Right cardiac atrium (tissue), 5 donors: ENCODE measurements at regions not wholly inside any gene's neighbourhood (a gene's known extent, or its start where the extent isn't known, plus 50 kb on each side); places are given as distances from the start of the nearest gene placed in this dataset.
A peak's percentile ranks its signal among the peaks of the same experiment; 100 is the strongest.
"Not testable (repeated sequence)": the region's sequence is repeated elsewhere in the genome, so short reads cannot be mapped to it uniquely, and the experiment has no call there.

ENCODE experiments used
- ATAC-seq, 2 donors: fragments of 200-7000 bp; cut with Tn5 transposase; one replicate each; pipeline versions ENCODE4 v1.8.0 to v1.9.1; 2020; ENCODE audit warnings: moderate library complexity in 2 of 2, mild to moderate bottlenecking in 1 of 2
- DNase-seq, 3 donors: peaks; one replicate each; pipeline ENCODE4 v3.0.0-alpha.2; 2020
- H3K27ac ChIP-seq: one replicate; pipeline ENCODE4 v1.5.1; 2013; ENCODE audit warnings: mild to moderate bottlenecking, low read length, control low read depth, moderate library complexity
- H3K27me3 ChIP-seq: one replicate; pipeline ENCODE4 v1.6.1; 2013; ENCODE audit not compliant: control insufficient read depth, insufficient read depth
- H3K4me1 ChIP-seq: one replicate; pipeline ENCODE4 v1.6.1; 2013; ENCODE audit warnings: low read length; ENCODE audit not compliant: control insufficient read depth, insufficient read depth
- H3K4me3 ChIP-seq: one replicate; pipeline ENCODE4 v1.5.1; 2013; ENCODE audit warnings: low read length, control low read depth
- H3K9me3 ChIP-seq: one replicate; pipeline ENCODE4 v1.6.1; 2013; ENCODE audit warnings: low read length; ENCODE audit not compliant: control insufficient read depth
- WGBS: extraction: QIAGEN DNeasy Blood & Tissue Kit; methylation state at CpG from one replicate; pipeline ENCODE4 v1.1.7; 2013; 5-methylcytosine and 5-hydroxymethylcytosine counted together
- intact Hi-C, 4 donors: fragments of 100-400 bp; cut with DNase I; formaldehyde crosslinking; loops; one replicate each; pipeline versions ENCODE4 v1.11.0 to v1.14.0; 2022 to 2023
- donor health status: healthy with polysubstance abuse.
- donor health status: DM: no; HTN: yes; CAD: no.
- donor health status: DM: no; HTN: no; CAD: no.
- donor health status: DM: no; HTN: yes; CAD: no; lungs with severe emphysema.
- donor health status: DM: yes; HTN: yes; CAD: no.

DNA sequence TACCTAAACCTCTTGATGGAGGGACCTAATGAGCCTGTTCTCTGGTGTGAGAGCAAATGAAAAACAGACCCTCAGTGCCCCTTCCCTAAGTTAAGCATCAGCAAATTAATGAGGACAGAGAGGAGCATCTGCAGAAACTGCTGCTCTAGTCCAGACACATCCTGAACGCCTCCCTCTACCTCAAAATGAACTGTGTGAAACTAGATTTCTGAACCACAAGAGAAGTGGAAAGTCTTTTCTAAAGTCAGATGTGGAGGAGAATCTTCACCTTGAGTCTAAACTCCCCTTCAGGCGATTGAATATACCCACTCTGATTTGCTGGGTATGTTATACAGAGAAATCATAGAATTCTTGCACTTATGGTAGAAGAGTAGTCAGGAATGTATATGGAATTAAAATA is 104.4 kb upstream of the AMZ2 start:
- 91% methylated on average over 2 of the region's 2 CpGs for WGBS
- no peak overlapping the region for H3K4me3 ChIP-seq
- ATAC-seq (no peak), DNase-seq (no peak)
- no peaks in the 10 kb centered on the region for H3K9me3 ChIP-seq
- H3K27ac ChIP-seq = no peak overlapping the region
- no peaks in the 10 kb centered on the region for H3K27me3 ChIP-seq
- no peaks in the 10 kb centered on the region for H3K4me1 ChIP-seq
- intact Hi-C loops = no loop called here

DNA sequence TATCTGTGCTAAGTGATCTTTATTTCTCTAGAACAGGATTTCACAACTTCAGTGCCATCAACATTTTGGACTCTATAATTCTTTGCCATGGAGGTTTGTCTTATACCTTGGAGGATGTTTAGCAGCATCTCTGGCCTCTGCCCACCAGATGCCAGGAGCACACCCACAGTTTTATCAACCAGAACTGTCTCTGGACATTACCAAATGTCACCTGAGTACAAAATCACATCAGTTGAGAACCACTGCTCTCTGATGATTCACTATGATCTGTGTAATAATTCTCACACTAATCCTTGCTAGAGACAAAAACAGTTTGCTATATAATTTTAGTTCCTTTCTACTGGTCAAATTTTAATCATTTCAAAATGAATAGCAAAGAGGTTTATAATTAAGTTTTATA is 102.8 kb upstream of the AMZ2 start:
- Histone ChIP-seq H3K9me3 (no peaks in the 10 kb centered on the region), H3K4me3 (no peak overlapping the region), H3K27me3 (no peaks in the 10 kb centered on the region), H3K4me1 (no peaks in the 10 kb centered on the region), H3K27ac (no peak overlapping the region)
- no peak for DNase-seq
- ATAC-seq = no peak
- intact Hi-C loops = no loop called here

DNA sequence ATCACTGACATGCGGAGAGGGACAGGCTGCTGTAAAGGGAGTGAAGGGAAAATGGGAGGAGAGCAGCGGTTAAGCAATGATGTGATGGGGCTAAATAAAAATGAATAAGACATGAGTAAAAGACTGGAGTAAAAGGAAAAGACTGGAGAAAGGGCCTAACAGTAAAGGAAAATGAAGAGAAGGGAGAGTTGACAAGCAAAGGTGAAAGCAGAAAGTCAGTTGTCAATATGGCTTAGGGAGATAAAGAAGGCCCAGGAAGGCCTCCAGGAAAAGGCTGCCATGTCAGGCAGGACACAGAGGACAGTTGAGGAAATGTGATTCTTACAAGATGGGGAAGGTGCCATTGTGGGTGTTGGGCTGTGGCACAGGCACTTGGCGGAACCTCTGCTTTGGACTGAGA is 98.9 kb upstream of the AMZ2 start:
- Histone ChIP-seq H3K4me1 (no peaks in the 10 kb centered on the region), H3K27me3 (no peaks in the 10 kb centered on the region), H3K27ac (no peak overlapping the region), H3K9me3 (no peaks in the 10 kb centered on the region), H3K4me3 (no peak overlapping the region)
- intact Hi-C loops = no loop called here
- DNase-seq (no peak), ATAC-seq (no peak)
- 98% methylated on average over 3 of the region's 3 CpGs for WGBS

GRCh38 chr17:68152161-68152571 is 95.7 kb upstream of the AMZ2 start:
- WGBS = 89% methylated on average over 18 of the region's 18 CpGs
- Histone ChIP-seq H3K27ac (no peak overlapping the region), H3K4me3 (no peak overlapping the region), H3K9me3 (no peaks in the 10 kb centered on the region), H3K27me3 (no peaks in the 10 kb centered on the region), H3K4me1 (no peaks in the 10 kb centered on the region)
- ATAC-seq = peak; percentile 41 to 67
- intact Hi-C loops = no loop called here
- peak in 1 of 3 donors; percentile 24 for DNase-seq

DNA sequence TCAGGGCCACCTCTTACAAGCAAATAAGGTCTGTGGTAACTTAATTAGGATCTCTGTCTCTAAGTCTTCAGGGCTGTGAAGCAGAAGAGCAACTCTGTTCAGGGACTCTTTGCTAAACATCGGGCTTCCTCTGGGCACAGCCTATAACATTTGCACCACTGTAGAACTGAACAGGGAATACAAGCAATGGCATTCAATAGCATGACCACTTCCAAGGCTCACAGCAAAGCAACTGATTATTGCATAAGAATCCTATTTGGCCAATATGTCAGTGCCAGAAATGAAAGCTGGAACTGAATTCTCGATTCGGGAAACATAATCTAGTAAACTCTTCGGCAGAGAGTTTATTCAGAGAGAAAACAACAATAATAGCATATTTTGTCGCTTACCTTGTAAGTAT is 92.2 kb upstream of the AMZ2 start:
- Histone ChIP-seq H3K27me3 (no peaks in the 10 kb centered on the region), H3K27ac (no peak overlapping the region), H3K4me3 (no peak overlapping the region), H3K9me3 (no peaks in the 10 kb centered on the region), H3K4me1 (no peaks in the 10 kb centered on the region)
- intact Hi-C loops = no loop called here
- 77% methylated on average over 5 of the region's 5 CpGs for WGBS
- peak in 1 of 2 donors; percentile 68 for ATAC-seq
- DNase-seq = no peak

DNA sequence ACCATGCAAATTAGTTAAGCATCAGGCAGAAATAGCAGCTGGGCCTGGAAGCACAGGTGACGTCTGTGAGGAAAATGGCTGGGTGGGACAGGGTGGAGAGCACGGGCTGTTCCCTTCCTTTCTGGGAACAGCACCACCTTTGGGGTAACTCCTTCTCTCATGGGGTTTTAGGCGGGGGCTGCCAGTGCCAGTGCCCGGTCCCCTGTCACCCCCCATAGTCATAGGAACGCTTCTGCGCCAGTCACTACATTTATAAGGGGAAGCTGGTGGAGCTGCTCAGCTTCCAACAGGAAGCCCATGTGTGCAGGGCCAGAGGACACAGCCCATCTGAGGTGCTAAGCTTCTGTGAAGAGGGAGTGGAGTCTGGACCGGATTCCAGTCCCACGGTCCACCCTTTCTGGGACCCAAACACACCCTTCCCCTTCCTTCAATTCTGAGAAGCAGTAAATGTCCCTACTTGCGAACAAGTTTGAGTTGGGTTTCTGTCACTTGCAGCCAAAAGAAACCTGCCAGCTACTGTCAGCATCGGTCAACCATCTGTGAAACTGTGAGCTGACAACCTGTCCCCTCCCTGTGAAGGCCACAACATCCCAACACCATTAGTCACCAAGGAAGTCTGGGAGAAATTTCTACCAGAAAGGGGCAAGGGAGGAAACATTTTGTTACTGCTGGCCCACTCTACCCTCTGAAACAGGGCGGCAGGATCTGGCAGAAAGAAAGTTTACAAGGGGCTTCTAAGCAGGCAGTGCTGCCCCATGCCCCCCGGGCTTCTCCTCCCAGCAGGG is 86.0 kb upstream of the AMZ2 start:
- peak overlapping the region; percentile 54 for H3K27ac ChIP-seq
- no peaks in the 10 kb centered on the region for H3K4me1 ChIP-seq
- WGBS = 63% methylated on average over 12 of the region's 12 CpGs
- ATAC-seq (peak; percentile 78 to 95), DNase-seq (peak in 1 of 3 donors; percentile 53)
- intact Hi-C loops = no loop called here
- no peaks in the 10 kb centered on the region for H3K9me3 ChIP-seq
- no peak overlapping the region for H3K4me3 ChIP-seq
- no peaks in the 10 kb centered on the region for H3K27me3 ChIP-seq

DNA sequence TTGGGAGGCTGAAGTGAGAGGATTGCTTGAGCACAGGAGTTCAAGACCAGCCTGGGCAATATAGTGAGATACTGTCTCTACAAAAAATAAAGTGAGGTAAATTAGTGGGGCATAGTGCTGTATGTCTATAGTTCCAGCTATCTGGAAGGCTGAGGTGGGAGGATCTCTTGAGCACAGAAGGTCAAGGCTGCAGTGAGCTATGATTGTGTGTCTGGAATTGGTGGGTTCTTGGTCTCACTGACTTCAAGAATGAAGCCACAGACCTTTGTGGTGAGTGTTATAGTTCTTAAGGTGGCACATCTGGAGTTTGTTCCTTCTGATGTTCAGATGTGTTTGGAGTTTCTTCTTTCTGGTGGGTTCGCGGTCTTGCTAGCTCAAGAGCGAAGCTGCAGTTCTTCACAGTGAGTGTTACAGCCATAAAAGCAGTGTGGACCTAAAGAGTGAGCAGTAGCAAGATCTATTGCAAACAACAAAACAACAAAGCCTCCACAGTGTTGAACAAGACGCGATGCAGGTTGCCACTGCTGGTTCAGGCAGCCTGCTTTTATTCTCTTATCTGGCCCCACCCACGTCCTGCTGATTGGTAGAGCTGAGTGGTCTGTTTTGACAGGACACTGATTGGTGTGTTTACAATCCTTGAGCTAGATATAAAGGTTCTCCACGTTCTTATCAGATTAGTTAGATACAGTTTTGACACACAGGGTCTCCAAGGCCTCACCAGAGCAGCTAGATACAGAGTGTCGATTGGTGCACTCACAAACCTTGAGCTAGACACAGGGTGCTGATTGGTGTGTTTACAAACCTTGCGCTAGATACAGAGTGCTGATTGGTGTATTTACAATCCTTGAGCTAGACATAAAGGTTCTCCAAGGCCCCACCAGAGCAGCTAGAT is 79.3 kb upstream of the AMZ2 start:
- H3K4me3 ChIP-seq, H3K27me3 ChIP-seq, H3K27ac ChIP-seq, H3K9me3 ChIP-seq, intact Hi-C loops, ATAC-seq, H3K4me1 ChIP-seq, DNase-seq: not testable (repeated sequence)
- WGBS = 71% methylated on average over 9 of the region's 9 CpGs

GRCh38 chr17:68169165-68169821 is 78.5 kb upstream of the AMZ2 start:
- H3K27me3 ChIP-seq, H3K4me3 ChIP-seq, H3K4me1 ChIP-seq, ATAC-seq, intact Hi-C loops, H3K27ac ChIP-seq, H3K9me3 ChIP-seq: not testable (repeated sequence)
- DNase-seq = peak in 1 of 3 donors; percentile 64
- 89% methylated on average over 42 of the region's 42 CpGs for WGBS

- WGBS = 92% methylated on average over 10 of the region's 10 CpGs
- H3K4me3 ChIP-seq = no peak overlapping the region
These were observed 78.0 kb upstream of the AMZ2 start for GRCh38 chr17:68169840-68170239.

GRCh38 chr17:68170246-68170645 is 77.6 kb upstream of the AMZ2 start:
- intact Hi-C loops = loop anchor here in 3 of 4 donors (5.0 to 10.0 kb wide), 3 partner anchors 292 to 585 kb away; no protein-coding TSS in a partner anchor
- Histone ChIP-seq H3K4me1 (no peaks in the 10 kb centered on the region), H3K4me3 (no peak overlapping the region), H3K9me3 (no peaks in the 10 kb centered on the region), H3K27me3 (no peaks in the 10 kb centered on the region), H3K27ac (no peak overlapping the region)
- WGBS = 88% methylated on average over 3 of the region's 3 CpGs
- DNase-seq = no peak
- ATAC-seq = no peak

More at GRCh38 chr17:68169840-68170239, 78.0 kb upstream of the AMZ2 start:
- intact Hi-C loops = loop anchor here in 3 of 4 donors (5.0 to 10.0 kb wide), 3 partner anchors 292 to 585 kb away; no protein-coding TSS in a partner anchor
- DNase-seq (no peak), ATAC-seq (no peak)
- no peaks in the 10 kb centered on the region for H3K4me1 ChIP-seq
- H3K27ac ChIP-seq = no peak overlapping the region
- no peaks in the 10 kb centered on the region for H3K27me3 ChIP-seq
- H3K9me3 ChIP-seq = no peaks in the 10 kb centered on the region
